ENCODE measurements at regions not wholly inside any gene's neighbourhood (a gene's known extent, or its start where the extent isn't known, plus 50 kb on each side); places are given as distances from the start of the nearest gene placed in this dataset.

- TF ChIP-seq POLR2AphosphoS5 (IDR thresholded peaks at IDR 0.05; ENCODE audit: low read depth, low read length) (no peak), REST (IDR thresholded peaks at IDR 0.05; ENCODE audit: insufficient read depth in 1 of 2, low read depth in 2 of 2, low read length in 1 of 2) (no peak), CTCF (IDR thresholded peaks at IDR 0.05) (no peak), TCF7L2 (IDR thresholded peaks at IDR 0.05; ENCODE audit: low read depth, low read length) (no peak)
These were observed 81.7 kb upstream of the STOX2 start for GRCh38 chr4:183823434-183823833.
